Testis (tissue), 2 donors: ENCODE measurements at regions not wholly inside any gene's neighbourhood (a gene's known extent, or its start where the extent isn't known, plus 50 kb on each side); places are given as distances from the start of the nearest gene placed in this dataset.
"Not testable (repeated sequence)": the region's sequence is repeated elsewhere in the genome, so short reads cannot be mapped to it uniquely, and the experiment has no call there.

Experiments
- CTCF ChIP-seq, 3 experiments: fragments of 450-650 bp in 2 of 3; fragments of 200-600 bp in 1 of 3; sonication (generic) in 1 of 3; IDR thresholded peaks; one replicate each; pipeline ENCODE4 v1.5.1; 2016 to 2019; ENCODE audit warnings: antibody characterized with exemption in 3 of 3, mild to moderate bottlenecking in 2 of 3, moderate library complexity in 1 of 3
- POLR2A ChIP-seq: fragments of 450-650 bp; IDR thresholded peaks from one replicate; pipeline ENCODE4 v1.6.1; 2017; ENCODE audit warnings: antibody characterized with exemption, mild to moderate bottlenecking, moderate library complexity

GRCh38 chr5:84746280-84746679 lies 361.6 kb upstream of the EDIL3 start:
- TF ChIP-seq CTCF (IDR thresholded peaks at IDR 0.05); POLR2A: not testable (repeated sequence)
